NCI-H69 (cell line): ENCODE measurements at regions not wholly inside any gene's neighbourhood (a gene's known extent, or its start where the extent isn't known, plus 50 kb on each side); places are given as distances from the start of the nearest gene placed in this dataset.
A peak's percentile ranks its signal among the peaks of the same experiment; 100 is the strongest.
"Not testable (repeated sequence)": the region's sequence is repeated elsewhere in the genome, so short reads cannot be mapped to it uniquely, and the experiment has no call there.

ENCODE experiments used
- DNase-seq: peaks from one replicate; lab custom pipeline; 2025; lab: John Stamatoyannopoulos, UW

DNA sequence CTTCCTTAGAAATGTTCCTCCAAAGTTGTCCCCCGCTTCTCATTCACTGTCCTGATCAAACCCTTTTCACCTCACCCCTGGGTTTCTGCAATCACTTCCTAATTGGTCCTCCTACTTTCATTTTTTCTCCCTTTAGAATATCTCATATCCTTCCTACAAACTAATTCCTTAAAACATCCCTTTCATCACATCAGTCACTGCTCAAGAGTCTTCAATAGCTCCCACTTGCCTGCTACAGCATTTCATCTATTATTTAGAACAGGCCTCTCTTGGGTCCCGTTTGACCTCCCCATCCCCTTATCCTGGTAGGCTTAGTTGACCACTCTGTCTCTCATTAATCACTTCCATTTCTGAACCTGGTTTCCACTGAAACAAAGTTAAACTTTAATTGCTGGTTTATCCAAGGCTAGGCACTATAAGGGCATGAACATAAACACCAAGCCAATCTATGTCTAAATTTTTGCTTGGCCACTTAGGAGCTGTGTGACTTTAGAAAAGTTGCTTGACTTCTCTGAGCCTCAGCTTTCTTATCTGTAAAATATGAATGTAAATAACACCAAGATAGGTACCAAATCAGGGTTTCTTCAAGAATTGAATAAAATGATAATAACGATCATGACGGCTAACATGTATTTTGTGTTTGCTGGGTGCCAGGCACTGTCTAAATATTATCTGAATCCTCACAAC lies 202.1 kb upstream of the WWC1 start:
- DNase-seq = no peak

- peak; percentile 38 for DNase-seq
Measured at GRCh38 chr5:168092209-168093185, 198.9 kb upstream of the WWC1 start.

- DNase-seq = no peak
Measured at GRCh38 chr5:168093200-168093910, 198.1 kb upstream of the WWC1 start.

DNA sequence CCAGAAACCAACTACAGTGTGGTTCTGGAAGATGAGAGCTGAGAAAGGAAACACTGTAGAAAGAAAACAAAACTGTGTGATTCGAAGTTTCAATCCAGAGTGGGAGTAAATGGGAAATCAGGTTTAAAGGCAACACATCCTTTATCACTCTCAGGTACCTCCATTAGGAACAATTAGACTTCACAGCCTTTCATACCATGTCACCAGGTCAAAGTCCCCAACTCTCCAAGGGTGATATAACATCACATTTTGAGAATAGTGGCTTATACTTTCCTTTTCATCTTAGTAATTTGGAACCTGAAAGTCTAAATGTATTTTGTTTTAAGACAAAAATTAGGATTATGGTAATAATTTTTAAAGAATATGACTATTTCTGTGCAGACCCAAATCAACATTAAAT lies 194.9 kb upstream of the WWC1 start:
- no peak for DNase-seq

- DNase-seq = peak; percentile 98
Measured at GRCh38 chr5:168097876-168098653, 193.4 kb upstream of the WWC1 start.

GRCh38 chr5:168101352-168101751 lies 190.1 kb upstream of the WWC1 start:
- DNase-seq = no peak

GRCh38 chr5:168103018-168103417 lies 188.4 kb upstream of the WWC1 start:
- DNase-seq = not testable (repeated sequence)

- DNase-seq = no peak
Measured at GRCh38 chr5:168104350-168104749, 187.1 kb upstream of the WWC1 start.

DNA sequence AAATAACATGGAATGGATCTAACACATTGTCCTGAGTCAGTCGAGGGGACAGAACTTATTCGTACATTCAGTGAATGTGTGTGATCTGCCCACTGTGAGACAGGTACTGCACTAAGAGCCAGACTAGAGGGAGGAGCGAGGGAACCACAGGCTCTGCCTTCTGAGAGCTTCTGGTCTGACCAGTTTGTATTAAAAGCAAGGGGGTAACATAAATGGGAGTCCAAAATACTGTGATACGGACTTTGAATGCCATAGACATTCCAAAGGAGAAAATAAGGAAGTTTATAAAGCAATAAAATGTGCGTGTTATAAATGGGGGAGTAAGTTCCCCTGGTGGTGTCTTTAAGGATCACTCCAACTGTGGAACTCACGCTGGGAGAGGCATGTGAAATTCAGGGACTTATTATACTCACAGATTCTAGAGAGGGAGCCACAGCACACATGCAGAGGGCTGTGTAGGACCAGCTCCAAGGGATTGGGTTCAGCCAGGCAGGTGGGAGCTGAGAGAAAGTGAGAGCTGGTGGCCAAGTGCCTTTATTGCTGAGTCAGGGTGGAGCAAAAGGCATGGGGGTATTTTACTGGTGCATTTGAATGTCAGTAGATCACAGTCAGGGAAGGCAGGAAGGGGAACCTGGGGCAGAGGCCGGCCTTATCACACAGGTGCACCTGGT lies 186.5 kb upstream of the WWC1 start:
- peak; percentile 36 for DNase-seq

GRCh38 chr5:168106008-168106761 lies 185.3 kb upstream of the WWC1 start:
- DNase-seq = peak; percentile 64

- no peak for DNase-seq
Measured at GRCh38 chr5:168109441-168109840, 182.0 kb upstream of the WWC1 start.

GRCh38 chr5:168110384-168110783 lies 181.1 kb upstream of the WWC1 start:
- DNase-seq = no peak

DNA sequence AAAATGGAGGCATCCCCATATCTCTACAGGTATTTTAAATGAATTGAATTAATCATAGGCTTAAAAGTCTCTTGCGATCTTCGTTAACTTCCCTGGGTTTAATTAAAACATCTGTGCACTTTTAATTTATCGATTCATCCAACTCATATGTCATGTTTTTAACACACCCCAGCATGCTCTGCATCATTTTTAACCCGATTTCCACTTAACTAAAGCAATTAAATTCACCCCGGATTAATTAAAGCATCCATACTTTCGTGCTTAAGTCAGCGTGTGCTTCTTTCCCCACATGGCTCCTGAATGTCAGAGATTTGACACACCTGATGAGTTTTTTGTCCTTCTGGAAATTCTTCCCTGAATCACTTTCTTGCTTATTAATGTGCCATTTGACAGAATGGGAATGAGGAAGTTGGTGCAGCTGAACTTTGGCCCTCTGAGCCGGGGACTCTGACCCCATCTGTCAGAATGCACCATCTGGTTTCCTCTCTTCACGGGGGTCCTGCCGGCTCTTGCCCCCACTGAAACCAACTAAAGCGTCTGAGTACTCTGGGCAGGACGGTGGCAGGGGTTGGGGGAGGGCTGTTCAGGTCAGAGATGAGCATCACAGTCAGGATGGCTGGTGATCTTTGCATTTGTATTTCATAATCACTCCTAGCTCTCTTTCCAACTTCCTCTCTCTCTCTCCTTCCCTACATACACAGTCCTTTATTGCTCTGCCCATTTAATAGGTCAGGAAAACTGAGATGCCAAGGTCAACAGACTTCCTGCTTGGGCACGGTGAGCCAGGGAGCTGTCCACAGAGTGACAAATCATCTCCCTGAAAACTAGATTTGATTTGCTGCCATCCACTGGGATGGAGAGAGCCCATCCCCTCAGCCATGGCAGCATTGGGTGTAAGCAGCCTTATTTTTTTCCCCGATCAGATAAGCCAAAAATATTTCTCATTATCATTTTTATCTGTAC lies 180.3 kb upstream of the WWC1 start:
- peak; percentile 45 for DNase-seq

DNA sequence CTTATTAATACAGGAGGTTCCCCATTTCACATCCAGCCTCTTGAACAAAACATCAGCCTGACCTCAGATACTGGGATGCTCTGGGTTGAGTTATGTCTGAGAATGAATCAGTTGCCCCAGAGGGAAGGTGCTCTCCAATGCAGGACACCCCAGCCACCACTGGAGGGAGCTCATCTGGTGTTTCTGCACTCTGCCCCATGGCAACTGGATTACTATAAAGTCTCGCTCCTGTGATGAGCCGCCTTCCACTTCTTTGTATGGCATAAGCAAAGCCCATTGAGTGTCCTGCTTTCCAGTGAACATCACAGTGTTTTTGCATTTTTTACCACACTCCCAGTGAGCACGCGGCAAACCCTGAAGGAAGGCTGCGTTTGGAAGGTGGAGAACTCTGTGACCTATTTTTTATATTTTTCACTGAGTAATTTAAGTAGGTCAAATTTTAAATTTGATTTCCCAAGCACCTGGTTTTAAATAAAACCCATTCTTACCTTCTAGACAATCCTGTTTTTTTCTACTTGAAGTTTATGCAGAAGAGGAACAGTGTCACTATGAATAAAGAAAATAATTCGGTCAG lies 176.9 kb upstream of the WWC1 start:
- DNase-seq = peak; percentile 83

GRCh38 chr5:168117469-168117868 lies 174.0 kb upstream of the WWC1 start:
- DNase-seq = no peak

DNA sequence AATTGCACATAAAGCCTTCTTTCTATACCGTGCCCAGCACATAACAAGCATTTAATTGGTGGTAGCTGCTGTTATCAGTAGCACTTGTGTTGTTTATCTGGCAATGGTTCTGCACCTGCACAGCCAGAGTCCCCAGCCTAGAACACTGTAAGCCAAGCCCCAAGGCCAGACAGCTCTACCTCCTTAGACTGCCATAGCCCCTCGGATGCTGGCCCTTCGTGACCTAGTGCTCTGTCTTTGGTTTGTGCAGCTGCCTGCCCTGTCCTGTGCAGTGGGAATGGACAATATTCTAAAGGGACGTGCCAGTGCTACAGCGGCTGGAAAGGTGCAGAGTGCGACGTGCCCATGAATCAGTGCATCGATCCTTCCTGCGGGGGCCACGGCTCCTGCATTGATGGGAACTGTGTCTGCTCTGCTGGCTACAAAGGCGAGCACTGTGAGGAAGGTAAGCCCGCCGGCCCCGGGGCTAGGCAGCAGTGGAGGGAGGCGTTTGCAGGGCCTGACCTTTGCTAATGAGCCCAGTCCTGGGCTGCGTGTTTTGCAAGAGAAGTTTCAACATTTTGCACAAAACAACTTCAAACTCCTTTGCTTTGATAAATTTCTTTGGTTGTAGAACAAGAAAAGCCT lies 173.3 kb upstream of the WWC1 start:
- DNase-seq = peak; percentile 53

DNA sequence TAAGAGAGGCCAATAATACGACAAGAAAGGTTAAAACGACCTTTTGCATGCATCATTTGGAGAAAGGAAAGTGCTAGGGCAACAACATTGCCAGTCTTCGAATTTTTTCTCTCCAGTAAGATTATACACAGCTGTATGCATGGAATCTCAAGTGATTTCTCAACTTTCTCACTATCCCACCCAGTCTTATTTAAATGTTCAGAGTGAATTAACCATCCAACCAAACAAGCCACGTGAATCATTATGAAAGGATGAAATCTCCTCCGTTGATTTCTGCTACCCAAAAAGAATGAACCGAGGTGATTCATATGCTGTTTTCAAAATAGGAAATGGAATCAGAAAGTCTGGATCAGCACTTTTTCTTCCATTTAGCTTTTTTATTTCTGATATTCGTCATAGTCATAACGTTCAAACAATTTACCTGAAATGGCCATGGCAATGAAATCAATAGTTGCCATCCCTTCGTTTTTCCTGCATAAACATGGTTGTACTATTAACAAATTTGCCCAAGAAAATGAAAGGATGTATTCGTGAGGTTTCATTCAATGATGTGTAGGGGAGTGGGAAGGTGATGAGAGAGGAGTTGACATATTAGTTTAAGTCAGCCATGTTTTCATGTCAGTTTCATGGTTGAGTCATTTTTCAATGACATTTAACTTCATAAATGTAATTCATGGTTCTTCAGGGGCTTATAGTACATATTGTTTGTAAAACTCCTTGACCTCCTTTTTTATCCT lies 170.9 kb upstream of the WWC1 start:
- DNase-seq = no peak

- DNase-seq = no peak
Measured at GRCh38 chr5:168121138-168121494, 170.3 kb upstream of the WWC1 start.
